GM23338 (cell line): ENCODE measurements at regions not wholly inside any gene's neighbourhood (a gene's known extent, or its start where the extent isn't known, plus 50 kb on each side); places are given as distances from the start of the nearest gene placed in this dataset.

Experiments
- ATAC-seq: fragments of 200-7000 bp; cut with Tn5 transposase; 3 replicates; pipeline ENCODE4 v1.9.1; 2020
- DNase-seq: peaks from one replicate; pipeline ENCODE4 v3.0.0-alpha.2; 2015; ENCODE audit warnings: low spot score
- H2AFZ ChIP-seq: fragments of 200-600 bp; sonication (generic); 2 replicates; pipeline ENCODE4 v1.8.0; 2016; ENCODE audit warnings: antibody characterized with exemption, mild to moderate bottlenecking, moderate library complexity
- H3F3A ChIP-seq: fragments of 200-600 bp; sonication (generic); replicated peaks from 2 replicates; pipeline ENCODE4 v1.8.0; 2017; ENCODE audit warnings: antibody characterized with exemption, mixed run types, low read depth
- H3K27ac ChIP-seq: fragments of 200-600 bp; sonication (generic); 2 replicates; pipeline ENCODE4 v1.6.1; 2016; ENCODE audit warnings: low read depth
- H3K27me3 ChIP-seq: fragments of 200-600 bp; sonication (generic); 2 replicates; pipeline ENCODE4 v1.8.0; 2016; ENCODE audit warnings: mild to moderate bottlenecking, mixed run types, moderate library complexity; ENCODE audit not compliant: insufficient read depth
- H3K36me3 ChIP-seq: fragments of 200-600 bp; sonication (generic); 2 replicates; pipeline ENCODE4 v1.8.0; 2016; ENCODE audit warnings: mild to moderate bottlenecking; ENCODE audit not compliant: insufficient read depth
- H3K4me1 ChIP-seq: fragments of 200-600 bp; sonication (generic); 2 replicates; pipeline ENCODE4 v1.8.0; 2016; ENCODE audit warnings: mild to moderate bottlenecking, moderate library complexity; ENCODE audit not compliant: insufficient read depth
- H3K4me2 ChIP-seq: fragments of 200-600 bp; sonication (generic); 2 replicates; pipeline ENCODE4 v1.7.1; 2017; ENCODE audit warnings: mixed run types
- H3K4me3 ChIP-seq: fragments of 200-600 bp; sonication (generic); 2 replicates; pipeline ENCODE4 v1.6.1; 2016; ENCODE audit warnings: mixed run types
- H3K79me2 ChIP-seq: fragments of 200-600 bp; sonication (generic); replicated peaks from 2 replicates; pipeline ENCODE4 v1.8.0; 2017; ENCODE audit warnings: mild to moderate bottlenecking; ENCODE audit not compliant: insufficient read depth
- H3K9me2 ChIP-seq: fragments of 200-600 bp; sonication (generic); 2 replicates; pipeline ENCODE4 v1.8.0; 2017; ENCODE audit not compliant: insufficient read depth
- H4K20me1 ChIP-seq: fragments of 200-600 bp; sonication (generic); replicated peaks from 2 replicates; pipeline ENCODE4 v1.8.0; 2017; ENCODE audit warnings: mild to moderate bottlenecking; ENCODE audit not compliant: insufficient read depth
- H3K27ac Mint-ChIP-seq: 2 replicates; pipeline ENCODE4 v1.8.0; 2020; ENCODE audit warnings: inconsistent platforms, mild to moderate bottlenecking, moderate library complexity, mixed read lengths
- H3K27me3 Mint-ChIP-seq: 3 replicates; pipeline ENCODE4 v1.8.0; 2022; ENCODE audit warnings: low read depth, mild to moderate bottlenecking, moderate library complexity, mixed read lengths, inconsistent platforms; ENCODE audit not compliant: insufficient read depth, poor library complexity
- H3K36me3 Mint-ChIP-seq: 3 replicates; pipeline ENCODE4 v1.8.0; 2021; ENCODE audit warnings: low read depth, mild to moderate bottlenecking, inconsistent platforms, moderate library complexity, mixed read lengths
- H3K4me1 Mint-ChIP-seq: 3 replicates; pipeline ENCODE4 v1.8.0; 2020; ENCODE audit warnings: mild to moderate bottlenecking, inconsistent platforms, mixed read lengths
- H3K4me3 Mint-ChIP-seq: 3 replicates; pipeline ENCODE4 v1.8.0; 2021; ENCODE audit warnings: moderate library complexity, mild to moderate bottlenecking, inconsistent platforms, mixed read lengths
- H3K9me3 Mint-ChIP-seq: 3 replicates; pipeline ENCODE4 v1.8.0; 2020; ENCODE audit warnings: moderate library complexity, mild to moderate bottlenecking, inconsistent platforms, mixed read lengths
- CREB1 ChIP-seq: fragments of 250-450 bp; sonication (Bioruptor Pico); IDR thresholded peaks from 2 replicates; pipeline ENCODE4 v1.5.0; 2020; ENCODE audit warnings: low read depth, mild to moderate bottlenecking, moderate library complexity
- CTCF ChIP-seq, 2 experiments: fragments of 200-600 bp in 1 of 2; sonication (generic) in 1 of 2; conservative IDR thresholded peaks; 2 replicates each; pipeline versions ENCODE4 v1.5.1 to v1.6.1; 2016 to 2017; ENCODE audit warnings: antibody characterized with exemption in 2 of 2, low read depth in 2 of 2, mild to moderate bottlenecking in 2 of 2, moderate library complexity in 1 of 2
- ETS1 ChIP-seq: IDR thresholded peaks from 2 replicates; pipeline ENCODE4 v1.6.1; 2016; ENCODE audit warnings: antibody characterized with exemption
- EZH2 ChIP-seq: fragments of 200-600 bp; sonication (generic); IDR thresholded peaks from one replicate; pipeline ENCODE4 v1.8.0; 2017; ENCODE audit warnings: antibody characterized with exemption, mild to moderate bottlenecking, low read depth; ENCODE audit not compliant: unreplicated experiment
- EZH2phosphoT487 ChIP-seq: fragments of 200-600 bp; sonication (generic); IDR thresholded peaks from one replicate; pipeline ENCODE4 v1.8.1; 2018; ENCODE audit warnings: antibody characterized with exemption; ENCODE audit not compliant: unreplicated experiment
- JUNB ChIP-seq: IDR thresholded peaks from one replicate; pipeline ENCODE4 v1.6.1; 2016; ENCODE audit warnings: antibody characterized with exemption; ENCODE audit not compliant: unreplicated experiment
- NANOG ChIP-seq: IDR thresholded peaks from 2 replicates; pipeline ENCODE4 v1.6.1; 2016; ENCODE audit warnings: antibody characterized with exemption, borderline replicate concordance
- POLR2AphosphoS5 ChIP-seq: IDR thresholded peaks from 2 replicates; pipeline ENCODE4 v1.6.1; 2016; ENCODE audit warnings: antibody characterized with exemption, low read depth
- REST ChIP-seq: IDR thresholded peaks from one replicate; pipeline ENCODE4 v1.6.1; 2018; ENCODE audit warnings: antibody characterized with exemption; ENCODE audit not compliant: unreplicated experiment
- STAT1 ChIP-seq: IDR thresholded peaks from one replicate; pipeline ENCODE4 v1.6.1; 2016; ENCODE audit warnings: antibody characterized with exemption; ENCODE audit not compliant: unreplicated experiment
- ZNF114 ChIP-seq: fragments of 250-450 bp; sonication (Bioruptor Pico); IDR thresholded peaks from 2 replicates; pipeline ENCODE4 v1.5.0; 2020; ENCODE audit warnings: mild to moderate bottlenecking, moderate library complexity
- ZNF331 ChIP-seq: fragments of 250-450 bp; sonication (Bioruptor Pico); IDR thresholded peaks from 2 replicates; pipeline ENCODE4 v1.5.0; 2020; ENCODE audit warnings: low read depth, mild to moderate bottlenecking, moderate library complexity
- ZNF462 ChIP-seq: fragments of 250-450 bp; sonication (Bioruptor Pico); IDR thresholded peaks from 2 replicates; pipeline ENCODE4 v1.5.0; 2020; ENCODE audit warnings: mild to moderate bottlenecking, moderate library complexity

- no peak overlapping the region for H3K27ac Mint-ChIP-seq
Measured at GRCh38 chr15:47383102-47383501, 334.2 kb upstream of the SEMA6D start.

More at GRCh38 chr15:47383102-47383501, 334.2 kb upstream of the SEMA6D start:
- Mint-ChIP-seq H3K36me3 (no peaks in the 10 kb centered on the region), H3K4me3 (no peak overlapping the region), H3K27me3 (no peaks in the 10 kb centered on the region), H3K9me3 (no peaks in the 10 kb centered on the region), H3K4me1 (peaks cover 8% of the 10 kb centered on the region)
- Histone ChIP-seq H3K27ac (no peak overlapping the region), H3K36me3 (no peaks in the 10 kb centered on the region), H2AFZ (no peak overlapping the region), H4K20me1 (no peaks in the 10 kb centered on the region), H3K4me3 (no peak overlapping the region), H3F3A (no peaks in the 10 kb centered on the region), H3K27me3 (no peaks in the 10 kb centered on the region), H3K79me2 (no peaks in the 10 kb centered on the region), H3K4me2 (no peak overlapping the region), H3K9me2 (no peaks in the 10 kb centered on the region), H3K4me1 (peaks cover 5% of the 10 kb centered on the region)
- TF ChIP-seq POLR2AphosphoS5: no peak
- TF ChIP-seq ZNF331 (CRISPR knock-in tag): no peak
- TF ChIP-seq REST: no peak
- TF ChIP-seq EZH2phosphoT487: no peak
- TF ChIP-seq ETS1: no peak
- TF ChIP-seq CTCF (conservative IDR thresholded peaks at IDR 0.05; ENCODE audit: low read depth in 2 of 2): no peak
- no peak for TF ChIP-seq STAT1
- TF ChIP-seq CREB1: no peak
- no peak for TF ChIP-seq EZH2
- no peak for TF ChIP-seq NANOG
- no peak for TF ChIP-seq ZNF114 (CRISPR knock-in tag)
- TF ChIP-seq JUNB: no peak
- TF ChIP-seq ZNF462 (CRISPR knock-in tag): no peak
- ATAC-seq (no peak), DNase-seq (no peak)
